ENCODE measurements at regions not wholly inside any gene's neighbourhood (a gene's known extent, or its start where the extent isn't known, plus 50 kb on each side); places are given as distances from the start of the nearest gene placed in this dataset.

- intact Hi-C loops (cut with DNase I), result no loop called here
- DNase-seq, result no peak
Observed at GRCh38 chr6:166052837-166053236, 114.8 kb downstream of the TBXT start.

DNA sequence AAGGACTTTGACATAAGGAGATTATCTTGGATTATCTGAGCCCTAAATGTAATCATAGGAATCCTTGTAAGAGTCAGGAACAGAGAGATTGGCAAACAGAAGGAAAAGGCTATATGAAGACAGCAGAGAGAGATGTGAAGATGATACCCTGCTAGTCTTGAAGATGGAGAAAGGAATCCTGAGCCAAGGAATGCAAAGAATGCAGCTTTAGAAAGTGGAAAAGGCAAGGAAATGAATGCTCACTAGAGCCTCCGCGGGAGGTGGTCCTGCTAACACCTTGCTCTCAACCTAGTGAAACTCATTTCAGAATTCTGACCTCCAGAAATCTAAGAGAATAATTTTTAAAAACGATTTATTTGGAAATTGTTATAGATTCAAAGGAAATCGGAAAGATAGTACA lies 117.1 kb downstream of the TBXT start:
- DNase-seq, result no peak
- intact Hi-C loops (cut with DNase I), result no loop called here

GRCh38 chr6:166046982-166047381 lies 120.7 kb downstream of the TBXT start:
- no peak for DNase-seq
- intact Hi-C loops (cut with DNase I), result no loop called here

DNA sequence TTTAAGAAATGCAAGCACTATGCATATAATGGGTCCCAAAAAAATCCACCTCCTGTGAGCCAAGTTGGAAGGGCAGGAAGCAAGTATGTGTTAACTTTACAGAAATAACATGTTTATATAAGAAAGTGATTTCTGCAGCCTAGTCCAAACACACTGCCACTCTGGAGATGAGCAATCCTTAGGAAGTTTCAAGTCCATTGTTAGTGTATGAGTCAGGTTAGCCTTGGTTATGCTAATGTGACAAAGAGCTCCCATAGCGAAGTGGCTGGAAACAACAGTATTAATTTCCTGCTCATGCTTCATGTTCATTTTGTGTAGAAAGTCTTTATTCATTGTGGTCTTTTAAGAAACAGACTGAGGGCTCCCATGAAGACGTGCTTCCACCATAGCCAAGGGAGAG lies 121.4 kb downstream of the TBXT start:
- DNase-seq, result no peak
- intact Hi-C loops (cut with DNase I), result no loop called here

- intact Hi-C loops (cut with DNase I), result no loop called here
- DNase-seq, result no peak
Observed at GRCh38 chr6:166045860-166046200, 121.8 kb downstream of the TBXT start.

DNA sequence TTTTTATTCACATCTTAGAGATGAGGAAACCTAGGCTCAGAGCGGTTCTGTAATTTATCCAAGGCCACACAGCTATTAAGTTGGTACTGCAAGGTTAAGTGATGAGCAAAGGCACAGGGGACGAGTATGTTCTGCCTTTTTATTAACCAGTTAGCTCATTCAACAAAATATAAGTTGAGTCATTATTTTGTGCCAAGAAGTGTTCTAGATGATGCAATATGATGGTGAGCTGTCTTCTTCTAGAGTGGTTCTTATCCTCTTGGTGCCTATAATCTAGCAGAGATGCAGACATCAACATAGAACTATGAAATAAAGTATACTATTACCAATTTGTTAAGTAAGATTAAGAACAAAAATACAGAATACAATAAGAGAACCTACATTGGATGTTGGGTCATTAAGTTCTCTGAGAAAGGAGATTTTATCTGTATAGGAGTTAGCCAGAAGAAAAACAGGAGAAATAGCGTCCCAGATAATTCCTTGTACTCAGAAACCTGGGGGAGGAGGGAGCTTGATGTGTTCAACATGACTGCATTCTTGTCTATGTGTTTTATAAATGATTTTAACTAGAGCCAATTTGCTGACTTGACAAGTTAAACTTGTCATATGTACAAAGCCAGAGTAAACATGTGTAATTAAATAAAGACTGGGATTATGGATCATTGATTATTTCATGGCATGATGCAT lies 122.3 kb downstream of the TBXT start:
- no peak for DNase-seq
- intact Hi-C loops (cut with DNase I), result no loop called here

DNA sequence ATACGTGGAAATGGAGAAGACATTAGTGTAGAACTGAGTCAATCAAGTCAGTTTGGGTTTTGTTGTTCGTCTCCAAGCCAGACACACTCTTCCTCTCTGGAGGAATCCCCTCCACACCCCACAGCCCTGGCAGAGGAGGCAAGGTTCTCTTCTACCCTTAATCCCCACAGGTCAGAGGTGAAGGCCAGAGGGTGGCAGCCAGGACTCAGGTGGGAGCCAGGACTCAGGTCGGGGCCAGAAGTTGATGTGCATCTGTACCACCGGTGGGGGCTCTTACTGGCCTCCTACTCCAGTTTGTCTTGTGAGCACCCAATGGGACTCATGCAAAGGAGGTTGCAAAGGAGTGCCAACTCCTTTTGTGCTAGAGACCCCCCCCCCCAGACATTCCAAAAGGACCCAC lies 126.4 kb downstream of the TBXT start:
- intact Hi-C loops (cut with DNase I), result no loop called here
- peak in 1 of 10 donors; percentile 53 for DNase-seq

- intact Hi-C loops (cut with DNase I), result no loop called here
- no peak for DNase-seq
Observed at GRCh38 chr6:166040292-166040691, 127.4 kb downstream of the TBXT start.

GRCh38 chr6:166036316-166037095 lies 131.1 kb downstream of the TBXT start:
- intact Hi-C loops (cut with DNase I), result no loop called here
- no peak for DNase-seq

- intact Hi-C loops (cut with DNase I), result no loop called here
Observed at GRCh38 chr6:166032366-166033200, 135.1 kb downstream of the TBXT start.

DNA sequence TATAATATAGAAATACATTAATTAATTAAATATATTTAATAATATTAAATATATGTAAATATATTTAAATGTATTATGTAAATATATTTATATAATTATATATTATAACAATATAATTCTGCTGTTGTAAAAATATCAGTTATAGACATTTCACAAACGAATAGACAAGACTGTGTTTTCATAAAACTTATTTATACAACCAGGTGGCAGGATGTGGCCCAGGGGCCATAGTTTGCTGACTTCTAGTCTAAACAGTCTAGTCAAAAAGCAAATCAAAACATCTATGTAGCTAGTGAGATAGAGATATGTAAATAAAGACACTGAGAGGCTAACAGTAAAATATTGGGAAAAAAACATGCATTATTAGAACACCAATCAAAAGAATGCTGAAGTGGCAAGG lies 136.4 kb downstream of the TBXT start:
- intact Hi-C loops (cut with DNase I), result no loop called here
- no peak for DNase-seq

More at GRCh38 chr6:166032366-166033200, 135.1 kb downstream of the TBXT start:
- DNase-seq, result no peak

DNA sequence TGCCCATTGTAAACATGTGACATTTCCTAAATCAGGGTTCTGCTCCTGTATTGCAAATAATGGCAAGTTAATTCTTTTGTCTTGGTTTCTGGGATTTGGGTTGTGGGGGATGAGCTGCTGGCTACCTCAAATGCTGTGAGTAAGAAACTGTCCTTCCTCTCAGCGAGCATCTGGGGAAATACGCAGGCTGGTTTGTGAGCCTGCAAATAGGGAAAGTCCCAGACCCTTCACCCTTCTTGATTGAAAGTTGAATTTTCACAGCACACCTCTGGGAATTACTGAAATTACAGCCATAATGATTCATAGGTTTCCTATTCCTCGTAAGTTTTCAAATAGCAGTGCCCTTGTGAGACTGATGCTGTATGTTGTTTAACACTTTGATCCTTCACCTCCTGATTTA lies 138.1 kb downstream of the TBXT start:
- intact Hi-C loops (cut with DNase I), result no loop called here
- no peak for DNase-seq

DNA sequence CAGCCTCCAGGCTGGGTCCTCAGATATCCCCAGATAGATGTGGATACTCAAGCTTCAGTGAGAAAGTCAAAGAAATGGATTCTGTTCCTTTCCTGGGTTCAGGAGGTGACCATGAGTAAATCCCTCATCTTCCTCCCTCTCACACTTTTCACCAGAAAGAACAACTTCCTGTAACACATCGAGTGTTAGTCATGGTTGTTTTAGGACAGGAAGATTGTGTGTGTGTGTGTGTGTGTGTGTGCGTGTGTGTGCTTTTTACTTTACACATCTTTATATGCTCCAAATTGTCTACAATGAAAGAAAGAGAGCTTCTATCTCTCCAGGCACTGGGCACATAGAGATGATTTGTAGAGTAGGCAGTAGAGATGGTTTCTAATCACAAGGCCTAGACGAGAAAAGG lies 139.9 kb downstream of the TBXT start:
- intact Hi-C loops (cut with DNase I), result no loop called here

DNA sequence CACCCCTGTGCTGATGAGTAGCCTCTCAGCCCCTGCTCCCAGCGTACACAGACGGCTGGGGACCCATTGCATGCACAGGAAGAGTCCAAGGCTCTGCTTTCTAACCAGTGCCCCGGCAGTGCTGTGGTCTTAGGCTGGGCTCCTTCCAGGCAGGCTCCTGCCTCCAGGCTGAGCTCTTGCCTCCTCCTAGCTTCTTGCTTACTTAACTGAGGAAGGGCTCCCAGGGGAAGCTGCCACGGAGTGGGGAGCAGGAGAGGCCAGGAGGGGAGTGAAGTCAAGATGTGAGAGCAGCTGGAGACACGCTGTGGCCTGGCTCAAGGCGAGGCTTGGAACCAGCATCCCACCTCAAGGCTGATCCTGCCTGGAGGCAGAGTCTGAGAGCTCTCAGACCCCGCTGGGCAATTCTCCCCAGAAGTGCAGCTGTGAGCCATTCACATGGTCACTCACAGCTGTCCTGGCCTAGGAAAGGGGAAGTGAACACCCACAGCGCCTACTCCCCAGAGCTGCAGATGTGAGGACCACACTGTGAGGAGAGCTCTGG lies 141.0 kb downstream of the TBXT start:
- no peak for DNase-seq
- intact Hi-C loops (cut with DNase I), result no loop called here

More for the DNA sequence above, 139.9 kb downstream of the TBXT start:
- no peak for DNase-seq

DNA sequence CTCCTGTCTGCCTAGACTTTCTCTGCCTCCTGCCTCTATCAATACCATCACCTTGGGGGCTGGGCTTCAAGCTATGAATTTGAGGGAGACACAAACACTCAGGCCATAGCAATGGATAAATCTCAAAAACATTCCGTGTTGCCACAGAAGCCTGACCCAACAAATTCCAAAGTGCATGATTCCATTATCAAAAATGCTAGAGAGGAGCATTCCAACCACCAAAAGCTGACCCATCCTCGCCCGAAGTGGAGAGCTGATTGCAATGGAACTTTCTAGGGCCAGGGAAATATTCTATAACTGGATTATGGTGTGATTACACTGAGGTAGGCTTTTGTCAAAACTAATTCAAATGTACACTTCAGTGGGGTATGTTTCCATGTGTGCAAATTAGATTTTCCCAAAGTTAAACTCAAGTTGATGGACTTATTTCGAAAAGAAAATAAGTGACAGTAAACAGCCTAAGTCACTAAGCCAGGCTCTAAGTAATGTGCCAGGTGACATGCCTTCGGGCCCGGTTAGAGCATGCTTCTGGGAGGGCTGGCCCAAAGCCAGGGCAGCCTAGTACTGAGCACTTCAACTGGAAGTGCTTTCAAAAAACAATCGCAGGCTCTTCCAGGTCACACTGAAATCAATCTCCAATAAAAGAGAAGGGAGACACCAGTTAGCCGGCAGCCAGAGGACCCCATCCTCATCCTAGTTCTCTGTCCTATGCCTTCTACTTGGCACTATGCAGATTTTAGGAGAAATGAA lies 142.3 kb downstream of the TBXT start:
- intact Hi-C loops (cut with DNase I), result no loop called here
- no peak for DNase-seq

- intact Hi-C loops (cut with DNase I), result no loop called here
- peak in 1 of 10 donors; percentile 71 for DNase-seq
Observed at GRCh38 chr6:166024252-166024651, 143.4 kb downstream of the TBXT start.

DNA sequence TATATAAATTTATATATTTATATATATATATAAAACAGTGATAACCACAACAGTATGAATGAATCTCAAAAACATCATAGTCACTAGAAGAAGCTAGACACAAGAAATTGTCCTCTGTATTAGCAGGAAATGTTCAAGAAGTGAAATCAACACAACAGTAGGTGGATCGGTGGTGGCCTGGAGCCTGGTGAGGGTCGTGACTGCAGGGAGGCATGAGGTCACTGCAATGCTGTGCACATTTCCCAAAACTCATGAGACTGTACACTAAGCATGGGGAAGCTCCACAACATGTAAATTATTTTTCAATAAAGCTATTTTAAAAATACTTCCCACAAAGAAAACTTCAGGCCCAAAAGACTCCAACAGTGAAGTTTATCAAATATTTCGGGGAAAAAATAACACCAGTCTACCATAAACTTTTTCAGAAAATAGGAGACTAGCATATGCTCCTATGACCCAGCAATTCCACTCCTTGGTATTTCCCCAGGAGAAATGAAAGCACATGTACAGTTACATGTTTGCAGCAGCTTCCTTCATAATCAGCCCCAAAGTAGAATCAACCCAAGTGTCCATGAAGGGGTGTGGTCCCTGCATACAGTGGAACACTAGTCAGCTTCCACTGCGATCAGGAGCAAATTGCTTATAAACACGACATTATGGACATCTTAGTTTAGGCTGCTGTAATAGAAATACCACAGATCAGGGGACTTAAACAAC lies 144.2 kb downstream of the TBXT start:
- no peak for DNase-seq
- intact Hi-C loops (cut with DNase I), result no loop called here

DNA sequence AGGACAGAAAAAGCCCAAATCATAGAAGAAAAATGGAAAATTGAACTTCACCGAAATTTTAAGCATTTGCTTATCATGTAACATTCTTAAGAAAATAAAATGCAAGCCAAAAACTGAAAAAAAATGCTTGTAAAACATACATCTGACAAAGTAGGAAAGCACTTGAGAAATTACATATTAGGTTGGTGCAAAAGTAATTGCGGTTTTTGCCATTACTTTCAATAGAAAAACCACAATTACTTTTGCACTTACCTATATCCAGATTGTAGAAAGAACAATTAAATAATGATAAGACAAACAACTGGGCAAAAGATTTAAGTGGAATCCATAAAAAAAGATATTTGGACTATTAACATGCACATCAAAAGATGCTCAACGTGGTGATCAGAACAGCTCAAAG lies 146.2 kb downstream of the TBXT start:
- intact Hi-C loops (cut with DNase I), result no loop called here
- no peak for DNase-seq

GRCh38 chr6:166019214-166019613 lies 148.4 kb downstream of the TBXT start:
- intact Hi-C loops (cut with DNase I), result no loop called here
- no peak for DNase-seq
